H1 (cell line): ENCODE measurements at regions not wholly inside any gene's neighbourhood (a gene's known extent, or its start where the extent isn't known, plus 50 kb on each side); places are given as distances from the start of the nearest gene placed in this dataset.

Experiments used
- CTCF ChIA-PET: fragments of 300-600 bp; sonication (Branson Sonifier 250); formaldehyde crosslinking; loops from one replicate; lab custom pipeline; 2021; ENCODE audit not compliant: partially characterized antibody; lab: Charles Lee
- POLR2A ChIA-PET: fragments of 300-600 bp; sonication (Branson Sonifier 250); formaldehyde crosslinking; loops from one replicate; lab custom pipeline; 2021; ENCODE audit warnings: inconsistent platforms; ENCODE audit not compliant: partially characterized antibody; lab: Charles Lee
- DNase-seq, 2 experiments: peaks; one replicate each; pipeline versions ENCODE4 v3.0.0 to v3.0.0-alpha.2; 2010 to 2022; ENCODE audit warnings: low spot score in 2 of 2, low read depth in 1 of 2, mixed read lengths in 1 of 2
- FAIRE-seq: peaks from 2 replicates; lab custom pipeline; 2011; peaks lifted over from hg19 to GRCh38; lab: Jason Lieb, UNC
- H2AFZ ChIP-seq: 2 replicates; pipeline ENCODE4 v1.8.1; 2012; ENCODE audit warnings: low read length, inconsistent platforms
- H2AK5ac ChIP-seq: 2 replicates; pipeline ENCODE4 v1.6.1; 2013; ENCODE audit warnings: low read depth, low read length
- H2BK120ac ChIP-seq: replicated peaks from 2 replicates; pipeline ENCODE3; 2013; ENCODE audit warnings: low read depth, low read length, inconsistent platforms
- H2BK12ac ChIP-seq: 2 replicates; pipeline ENCODE4 v1.6.1; 2013; ENCODE audit warnings: low read depth, low read length
- H2BK15ac ChIP-seq: 2 replicates; pipeline ENCODE4 v1.6.1; 2013; ENCODE audit warnings: low read length
- H2BK20ac ChIP-seq: 2 replicates; pipeline ENCODE4 v1.6.1; 2013; ENCODE audit warnings: low read length
- H2BK5ac ChIP-seq: 2 replicates; pipeline ENCODE4 v1.6.1; 2013; ENCODE audit warnings: low read depth, low read length
- H3K14ac ChIP-seq: 2 replicates; pipeline ENCODE4 v1.6.1; 2013; ENCODE audit warnings: inconsistent platforms; ENCODE audit not compliant: insufficient read length
- H3K18ac ChIP-seq: 2 replicates; pipeline ENCODE4 v1.6.1; 2013; ENCODE audit warnings: low read length; ENCODE audit errors: extremely low read depth
- H3K23ac ChIP-seq: 2 replicates; pipeline ENCODE4 v1.6.1; 2013; ENCODE audit warnings: inconsistent platforms; ENCODE audit not compliant: insufficient read length
- H3K23me2 ChIP-seq: 2 replicates; pipeline ENCODE4 v1.6.1; 2013; ENCODE audit warnings: low read depth, low read length
- H3K27ac ChIP-seq: 2 replicates; pipeline ENCODE4 v1.6.1; 2011; ENCODE audit warnings: low read depth, low read length, inconsistent platforms
- H3K27me3 ChIP-seq, 4 experiments: replicated peaks in 1 of 4; 1 replicate in 1 of 4; 2 replicates in 3 of 4; pipeline versions ENCODE4 v1.6.1 to v1.8.1; 2011 to 2013; ENCODE audit warnings: low read length in 3 of 4, mild to moderate bottlenecking in 3 of 4, inconsistent platforms in 2 of 4, mixed read lengths in 2 of 4, moderate library complexity in 1 of 4; ENCODE audit not compliant: control insufficient read depth in 3 of 4, insufficient read depth in 3 of 4; ENCODE audit errors: extremely low read depth in 1 of 4
- H3K36me3 ChIP-seq, 4 experiments: 2 replicates each; pipeline versions ENCODE4 v1.6.1 to v1.8.1; 2011 to 2013; ENCODE audit warnings: mild to moderate bottlenecking in 4 of 4, low read length in 3 of 4, moderate library complexity in 2 of 4, control low read depth in 1 of 4, inconsistent platforms in 1 of 4; ENCODE audit not compliant: insufficient read depth in 4 of 4, control insufficient read depth in 2 of 4
- H3K4ac ChIP-seq: replicated peaks from 2 replicates; pipeline ENCODE3; 2013; ENCODE audit warnings: low read length, low read depth, mixed read lengths, inconsistent platforms; ENCODE audit not compliant: insufficient read length
- H3K4me1 ChIP-seq, 4 experiments: replicated peaks in 1 of 4; 1 replicate in 1 of 4; 2 replicates in 3 of 4; pipeline versions ENCODE4 v1.6.1 to v1.8.1; 2011 to 2013; ENCODE audit warnings: low read length in 3 of 4, inconsistent platforms in 2 of 4, mixed read lengths in 1 of 4; ENCODE audit not compliant: insufficient read depth in 4 of 4, control insufficient read depth in 3 of 4
- H3K4me2 ChIP-seq, 2 experiments: 2 replicates each; pipeline versions ENCODE4 v1.6.1 to v1.8.1; 2011 to 2013; ENCODE audit warnings: low read depth in 2 of 2, low read length in 2 of 2, control low read depth in 1 of 2, inconsistent platforms in 1 of 2, mild to moderate bottlenecking in 1 of 2; ENCODE audit not compliant: insufficient read depth in 1 of 2
- H3K4me3 ChIP-seq, 4 experiments: fragments of 200-600, 300-600 bp in 1 of 4; sonication (generic), shearing (Covaris generic), sonication (Bioruptor Twin) in 1 of 4; 2 replicates each; pipeline versions ENCODE4 v1.5.1 to v1.8.1; 2011 to 2016; ENCODE audit warnings: low read length in 4 of 4, low read depth in 3 of 4, control low read depth in 2 of 4, inconsistent platforms in 2 of 4, mild to moderate bottlenecking in 2 of 4, mixed read lengths in 1 of 4, moderate library complexity in 1 of 4; ENCODE audit not compliant: insufficient read depth in 2 of 4; ENCODE audit errors: extremely low read depth in 1 of 4
- H3K56ac ChIP-seq: replicated peaks from 2 replicates; pipeline ENCODE3; 2013; ENCODE audit warnings: low read depth, mild to moderate bottlenecking, mixed read lengths, low read length, inconsistent platforms; ENCODE audit not compliant: insufficient read length
- H3K79me1 ChIP-seq: 2 replicates; pipeline ENCODE4 v1.6.1; 2013; ENCODE audit warnings: low read depth, low read length, control low read depth
- H3K79me2 ChIP-seq, 2 experiments: 2 replicates each; pipeline versions ENCODE4 v1.6.1 to v1.8.1; 2012 to 2013; ENCODE audit warnings: low read length in 2 of 2, mild to moderate bottlenecking in 2 of 2, inconsistent platforms in 1 of 2; ENCODE audit not compliant: insufficient read depth in 2 of 2, control insufficient read depth in 1 of 2
- H3K9ac ChIP-seq, 4 experiments: replicated peaks in 1 of 4; 1 replicate in 1 of 4; 2 replicates in 3 of 4; pipeline versions ENCODE4 v1.6.1 to v1.8.1; 2011 to 2013; ENCODE audit warnings: low read depth in 3 of 4, low read length in 3 of 4, control low read depth in 2 of 4, mild to moderate bottlenecking in 2 of 4, moderate library complexity in 2 of 4, inconsistent platforms in 1 of 4; ENCODE audit errors: extremely low read depth in 1 of 4
- H3K9me3 ChIP-seq, 2 experiments: 2 replicates each; pipeline versions ENCODE4 v1.6.1 to v1.8.1; 2012 to 2013; ENCODE audit warnings: mild to moderate bottlenecking in 2 of 2, moderate library complexity in 2 of 2, control low read depth in 1 of 2, inconsistent platforms in 1 of 2, low read depth in 1 of 2, low read length in 1 of 2, mixed read lengths in 1 of 2; ENCODE audit not compliant: insufficient read depth in 2 of 2
- H4K20me1 ChIP-seq, 2 experiments: replicated peaks in 1 of 2; 2 replicates each; pipeline versions ENCODE3 to v1.8.1; 2011 to 2013; ENCODE audit warnings: inconsistent platforms in 2 of 2, low read length in 2 of 2, mild to moderate bottlenecking in 1 of 2; ENCODE audit not compliant: insufficient read depth in 2 of 2, control insufficient read depth in 1 of 2
- H4K5ac ChIP-seq: 2 replicates; pipeline ENCODE4 v1.6.1; 2013; ENCODE audit warnings: low read length, low read depth, mixed read lengths, inconsistent platforms; ENCODE audit not compliant: insufficient read length
- H4K8ac ChIP-seq: 2 replicates; pipeline ENCODE4 v1.8.0; 2013; ENCODE audit warnings: mild to moderate bottlenecking, moderate library complexity, low read length, inconsistent platforms; ENCODE audit not compliant: insufficient read depth; ENCODE audit errors: extremely low read depth
- H4K91ac ChIP-seq: replicated peaks from 2 replicates; pipeline ENCODE3; 2013; ENCODE audit warnings: low read length, mixed read lengths, inconsistent platforms; ENCODE audit not compliant: insufficient read length
- BCL11A ChIP-seq, 2 experiments: IDR thresholded peaks; one replicate each; pipeline ENCODE4 v1.6.1; 2011; ENCODE audit warnings: low read depth in 2 of 2, low read length in 2 of 2, mild to moderate bottlenecking in 2 of 2
- CEBPB ChIP-seq: IDR thresholded peaks from 2 replicates; pipeline ENCODE4 v1.6.1; 2012; ENCODE audit warnings: low read depth, low read length
- CTCF ChIP-seq, 3 experiments: IDR thresholded peaks; 1 replicate in 2 of 3; 2 replicates in 1 of 3; pipeline versions ENCODE4 v1.5.1 to v1.6.1; 2011; ENCODE audit warnings: low read length in 3 of 3, mild to moderate bottlenecking in 3 of 3, inconsistent platforms in 2 of 3, low read depth in 1 of 3, moderate library complexity in 1 of 3; ENCODE audit not compliant: insufficient read depth in 1 of 3; ENCODE audit errors: control extremely low read depth in 1 of 3
- EZH2 ChIP-seq: fragments of 200-600 bp; sonication (generic); IDR thresholded peaks from 2 replicates; pipeline ENCODE4 v1.7.1; 2012; ENCODE audit warnings: low read depth, mild to moderate bottlenecking, moderate library complexity, low read length, inconsistent platforms; ENCODE audit not compliant: severe bottlenecking
- RAD21 ChIP-seq, 2 experiments: IDR thresholded peaks in 1 of 2; conservative IDR thresholded peaks in 1 of 2; 2 replicates each; pipeline ENCODE4 v1.6.1; 2011; ENCODE audit warnings: low read depth in 2 of 2, low read length in 2 of 2, improper control_type of control experiment in 1 of 2, inconsistent platforms in 1 of 2, mild to moderate bottlenecking in 1 of 2, moderate library complexity in 1 of 2
- RNF2 ChIP-seq: fragments of 200-900, 300-1000 bp; sonication (generic); IDR thresholded peaks from 2 replicates; pipeline ENCODE4 v1.7.1; 2016; ENCODE audit warnings: borderline replicate concordance, low read depth, mild to moderate bottlenecking, antibody characterized with exemption, low read length; ENCODE audit not compliant: poor library complexity, severe bottlenecking; ENCODE audit errors: missing control alignments
- SP1 ChIP-seq: IDR thresholded peaks from 2 replicates; pipeline ENCODE4 v1.6.1; 2011; ENCODE audit warnings: low read depth, low read length
- SP4 ChIP-seq: IDR thresholded peaks from 2 replicates; pipeline ENCODE4 v1.6.1; 2012; ENCODE audit warnings: low read length, inconsistent platforms
- WGBS, 2 experiments: shearing (Covaris generic) in 1 of 2; methylation state at CpG; one replicate each; pipeline versions ENCODE4 v1.1.6 to v1.1.7; 2013 to 2015; ENCODE audit warnings: low lambda C conversion rate in 2 of 2, mixed read lengths in 2 of 2, inconsistent platforms in 1 of 2, low coverage in 1 of 2, missing lambda C conversion rate in 1 of 2; ENCODE audit not compliant: insufficient replicate concordance in 2 of 2, insufficient coverage in 1 of 2, insufficient read length in 1 of 2; ENCODE audit errors: extremely low coverage in 1 of 2, missing lambda C conversion rate in 1 of 2; 5-methylcytosine and 5-hydroxymethylcytosine counted together

- Histone ChIP-seq H3K56ac (no peak overlapping the region), H3K4me3 (no peak overlapping the region), H3K18ac (no peak overlapping the region), H3K4me1 (peaks cover 0 to 4% (median 0%) of the 10 kb centered on the region in 4 experiments; a peak in 2 of 7 replicates), H3K9ac (no peak overlapping the region), H2AFZ (no peak overlapping the region), H3K14ac (no peak overlapping the region), H2BK15ac (no peak overlapping the region), H3K9me3 (no peaks in the 10 kb centered on the region), H4K8ac (no peak overlapping the region), H4K20me1 (no peaks in the 10 kb centered on the region), H3K23me2 (no peaks in the 10 kb centered on the region), H3K79me2 (no peaks in the 10 kb centered on the region), H3K4me2 (no peak overlapping the region), H3K4ac (no peak overlapping the region), H2BK5ac (no peak overlapping the region), H2AK5ac (no peak overlapping the region), H3K27ac (no peak overlapping the region), H4K91ac (no peak overlapping the region), H4K5ac (no peak overlapping the region), H3K27me3 (peaks cover 0 to 2% (median 0%) of the 10 kb centered on the region in 4 experiments; a peak in 1 of 7 replicates), H3K23ac (no peak overlapping the region), H3K79me1 (no peaks in the 10 kb centered on the region), H2BK12ac (no peak overlapping the region), H3K36me3 (no peaks in the 10 kb centered on the region), H2BK120ac (no peak overlapping the region), H2BK20ac (no peak overlapping the region)
- DNase-seq (peak in 1 of 2 experiments; percentile 55), FAIRE-seq (no peak)
- WGBS, 2 experiments = 52% methylated on average over 2 of the region's 2 CpGs; no CpG with 5 or more reads in 1 of the 2 experiments
- ChIA-PET POLR2A (interaction anchor here (0.5 kb wide), 1 partner anchor 736 kb away, joined by 3 read pairs; no protein-coding TSS in a partner anchor), CTCF (interaction anchor here (0.6 to 5.2 kb wide), 14 partner anchors 14 to 1638 kb away, joined by 3 to 68 read pairs (median 4); no protein-coding TSS in a partner anchor)
- no peak for TF ChIP-seq BCL11A (IDR thresholded peaks at IDR 0.05; ENCODE audit: low read depth in 2 of 2, low read length in 2 of 2)
- TF ChIP-seq SP4 = no peak
- TF ChIP-seq RAD21 (IDR thresholded peaks at IDR 0.05 in 1 of 2, conservative IDR thresholded peaks at IDR 0.05 in 1 of 2; ENCODE audit: low read depth in 2 of 2, low read length in 2 of 2) = peak; percentile 78
- TF ChIP-seq RNF2 = no peak
- TF ChIP-seq CEBPB = no peak
- TF ChIP-seq CTCF (IDR thresholded peaks at IDR 0.05; ENCODE audit: control extremely low read depth in 1 of 3, insufficient read depth in 1 of 3, low read depth in 1 of 3, low read length in 3 of 3) = peak in 2 of 3 experiments; percentile 37 to 40; a peak in 2 of 4 replicates
- TF ChIP-seq SP1 = no peak
- no peak for TF ChIP-seq EZH2
Observed at GRCh38 chr1:78839704-78840277, 166.7 kb downstream of the ADGRL4 start.
